HG03432 (cell line): ENCODE measurements at regions not wholly inside any gene's neighbourhood (a gene's known extent, or its start where the extent isn't known, plus 50 kb on each side); places are given as distances from the start of the nearest gene placed in this dataset.

ENCODE experiments used
- ATAC-seq: cut with Tn5 transposase; IDR thresholded peaks from one replicate; pipeline ENCODE4 v1.9.1; 2021; ENCODE audit warnings: mild to moderate bottlenecking, moderate library complexity; ENCODE audit not compliant: unreplicated experiment

GRCh38 chr11:116603728-116604323, 169.0 kb downstream of the BUD13 start:
- no peak for ATAC-seq

DNA sequence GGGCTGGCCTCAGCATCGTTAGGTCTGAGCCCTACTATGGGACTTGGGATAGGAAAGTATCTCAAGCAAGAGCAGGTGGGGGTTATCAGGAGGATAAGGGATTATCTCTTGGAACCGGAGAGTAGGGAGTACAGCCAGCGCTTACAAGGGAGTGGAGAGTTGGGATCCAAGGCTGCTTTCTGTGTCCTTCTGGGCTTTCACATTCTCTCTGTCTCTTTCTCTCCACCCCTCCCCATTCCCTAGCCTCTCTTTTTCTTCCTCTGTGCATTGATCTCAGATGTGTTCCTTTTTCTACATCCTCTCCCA, 170.2 kb downstream of the BUD13 start:
- no peak for ATAC-seq

DNA sequence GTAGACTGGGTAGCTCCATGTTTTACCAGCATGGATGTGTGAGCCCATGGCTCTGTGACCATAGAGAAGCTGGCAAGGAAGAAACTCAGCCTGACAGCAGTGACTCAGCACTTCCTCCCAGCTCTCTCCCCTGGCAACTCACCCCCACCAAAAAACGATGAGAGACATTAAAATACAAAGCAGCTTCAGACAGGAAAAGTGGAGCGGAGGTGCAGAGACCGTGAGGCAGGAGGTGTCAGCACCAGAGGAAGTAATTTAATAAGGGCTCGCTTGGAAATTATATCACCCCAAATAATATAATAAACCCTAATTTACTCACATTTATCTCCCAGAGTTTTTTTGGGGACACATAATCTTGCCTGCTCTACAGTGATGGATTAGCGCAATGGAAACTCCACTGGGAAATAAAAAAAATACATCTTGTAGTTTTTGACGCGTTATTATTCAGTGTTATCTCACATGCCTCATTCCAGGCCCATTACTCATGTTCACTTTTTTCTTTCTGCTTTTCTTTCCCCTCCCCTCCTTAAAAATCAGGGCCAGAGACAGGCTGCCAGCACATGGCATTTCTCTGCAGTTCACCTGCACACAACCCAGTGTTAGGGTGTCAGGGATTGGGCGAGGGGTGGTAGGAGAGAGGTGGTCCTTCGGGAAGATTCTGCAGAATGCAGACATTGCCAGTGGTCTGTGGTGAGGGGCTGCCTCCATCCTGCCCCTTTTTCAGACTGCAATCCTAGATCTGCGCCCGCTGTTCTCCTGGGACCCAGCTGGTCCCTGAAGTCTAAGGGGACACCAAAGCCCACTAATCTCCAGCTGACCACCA, 170.8 kb downstream of the BUD13 start:
- no peak for ATAC-seq

GRCh38 chr11:116600930-116601329, 171.9 kb downstream of the BUD13 start:
- no peak for ATAC-seq

DNA sequence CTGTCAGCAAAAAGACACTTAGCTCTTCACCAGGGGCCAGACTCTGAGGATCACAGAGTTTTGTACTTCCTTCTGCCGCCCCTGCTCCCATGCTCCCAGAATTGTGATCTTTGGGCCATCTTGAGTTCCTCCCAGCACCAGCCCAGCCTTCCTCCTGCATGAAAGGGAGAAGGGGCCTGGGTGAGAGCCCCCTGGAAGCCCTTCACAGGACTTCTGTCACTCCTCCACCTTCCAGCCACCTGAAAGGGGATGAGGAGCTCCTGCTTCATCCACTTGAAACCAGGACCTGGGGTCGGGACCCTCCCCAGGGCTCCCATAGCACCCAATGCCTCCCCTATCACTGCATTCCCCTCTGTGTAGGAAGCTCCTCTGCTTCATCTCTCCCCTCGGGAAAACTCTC, 174.2 kb downstream of the BUD13 start:
- no peak for ATAC-seq

- ATAC-seq: no peak
Measured at GRCh38 chr11:116598036-116598435, 174.8 kb downstream of the BUD13 start.

- ATAC-seq: no peak
Measured at GRCh38 chr11:116596346-116597260, 176.2 kb downstream of the BUD13 start.

GRCh38 chr11:116595305-116595880, 177.4 kb downstream of the BUD13 start:
- ATAC-seq: no peak

DNA sequence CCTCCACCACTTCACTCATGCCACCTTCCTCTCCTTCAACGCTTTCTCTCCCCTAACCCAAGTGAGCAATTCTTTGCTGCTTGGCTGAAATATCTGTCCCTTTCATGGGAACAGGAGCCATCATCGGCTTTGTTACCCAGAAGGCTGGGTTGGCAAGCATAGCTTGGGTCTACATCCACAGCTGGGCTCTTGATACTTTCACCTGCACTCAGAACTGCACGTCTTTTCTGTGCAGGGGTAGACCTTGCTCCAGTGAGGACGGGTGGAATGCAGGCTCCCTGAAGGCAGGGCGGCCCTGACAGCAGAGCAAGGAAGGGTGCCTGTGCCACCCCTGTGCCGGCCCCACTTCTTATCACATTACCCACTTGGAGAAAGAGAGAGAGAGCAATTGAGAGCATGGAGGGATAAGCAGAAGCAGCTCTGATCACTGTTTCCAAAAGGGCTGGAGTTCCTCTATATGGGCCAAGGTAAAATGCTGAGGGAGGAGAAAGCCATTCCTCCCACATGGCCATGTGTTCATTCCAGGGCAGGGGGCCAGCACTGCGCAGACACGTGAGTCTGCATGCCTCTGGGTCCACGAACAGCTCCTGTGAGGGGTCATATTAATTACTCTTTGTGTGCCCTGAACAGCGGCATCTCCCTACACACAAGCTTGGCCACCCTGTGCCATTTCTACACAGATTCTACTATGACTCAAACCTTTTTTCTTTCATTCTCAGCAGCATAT, 181.8 kb downstream of the BUD13 start:
- ATAC-seq: no peak

DNA sequence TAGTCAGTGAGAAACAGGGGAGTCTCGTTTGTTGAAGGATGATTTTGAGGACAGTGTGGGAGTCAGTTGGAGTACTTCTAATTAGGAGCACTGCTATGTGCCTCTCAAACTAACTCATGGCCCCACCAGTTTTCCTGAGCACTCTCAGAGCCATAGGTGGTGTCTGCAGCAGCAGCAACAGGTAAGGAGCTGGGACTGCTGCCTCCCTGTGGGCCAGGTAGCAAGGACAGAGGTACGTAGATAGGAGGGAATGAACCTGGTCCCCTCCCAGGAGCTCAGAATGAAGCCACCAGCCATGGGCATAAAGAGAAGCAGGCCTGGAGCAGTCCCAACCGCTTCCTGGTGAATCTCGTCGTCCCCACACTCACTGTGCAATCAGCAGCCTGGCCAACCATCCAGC, 183.4 kb downstream of the BUD13 start:
- no peak for ATAC-seq

DNA sequence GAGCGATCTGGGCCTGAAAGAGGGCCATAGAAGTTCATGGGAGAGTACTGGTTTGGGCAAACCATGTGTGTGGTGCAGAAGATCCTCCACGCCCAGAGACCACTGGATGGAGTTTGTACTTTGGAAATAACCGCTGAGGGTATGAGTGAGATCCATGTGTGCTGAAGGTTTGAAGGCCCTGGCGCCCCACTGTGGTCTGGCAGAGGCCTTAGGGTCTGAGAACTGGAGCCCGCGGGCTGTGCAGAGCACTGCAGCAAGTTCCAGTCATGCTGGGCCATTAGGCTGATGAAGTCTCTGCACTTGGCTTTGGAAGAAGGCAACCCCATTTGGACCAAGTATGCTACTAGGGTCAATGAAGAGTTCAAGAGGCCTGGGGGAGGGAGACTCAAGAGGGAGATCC, 186.4 kb downstream of the BUD13 start:
- ATAC-seq: no peak

DNA sequence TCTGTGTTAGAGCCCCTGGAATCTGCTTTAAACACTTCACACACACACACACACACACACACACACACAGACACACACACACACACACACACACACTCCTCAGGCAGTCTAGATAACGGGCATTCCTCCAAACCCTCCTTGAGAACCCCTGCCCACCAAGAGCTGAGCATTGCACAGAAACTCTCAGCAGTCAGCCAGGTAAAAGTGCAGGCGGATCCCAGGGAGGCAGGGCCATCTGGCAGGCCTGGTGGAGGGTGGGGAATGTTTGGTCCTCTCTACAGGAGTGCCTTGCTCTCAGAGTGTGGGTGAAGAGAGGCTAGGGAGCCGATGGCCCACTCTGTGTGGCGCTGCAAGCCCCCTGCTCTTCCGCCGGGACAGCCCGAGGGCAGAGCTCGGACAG, 190.2 kb downstream of the BUD13 start:
- ATAC-seq: no peak

DNA sequence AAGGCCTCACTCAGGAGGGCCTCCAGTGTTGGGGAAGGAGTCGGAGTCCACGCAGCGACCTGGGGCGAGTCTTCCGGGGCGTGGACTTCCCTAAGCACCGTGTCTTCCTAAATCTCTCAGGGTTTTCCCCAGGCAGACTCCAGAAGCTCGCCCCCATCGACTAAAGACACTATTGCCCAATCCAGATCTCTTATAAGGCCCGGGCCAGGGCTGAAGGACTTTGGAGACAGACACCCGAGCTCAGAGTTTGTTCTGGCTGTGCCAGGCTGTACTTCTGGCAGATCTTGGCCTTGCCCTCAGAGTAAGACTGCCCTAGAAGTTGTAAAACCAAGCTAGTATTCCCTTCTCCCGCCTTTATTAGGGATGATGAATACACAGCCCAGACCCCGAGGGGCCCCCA, 191.4 kb downstream of the BUD13 start:
- no peak for ATAC-seq

- no peak for ATAC-seq
Measured at GRCh38 chr11:116580799-116581198, 192.0 kb downstream of the BUD13 start.

- no peak for ATAC-seq
Measured at GRCh38 chr11:116579857-116580727, 192.7 kb downstream of the BUD13 start.

- no peak for ATAC-seq
Measured at GRCh38 chr11:116579031-116579653, 193.6 kb downstream of the BUD13 start.

- ATAC-seq: no peak
Measured at GRCh38 chr11:116577956-116578355, 194.8 kb downstream of the BUD13 start.

GRCh38 chr11:116577273-116577672, 195.5 kb downstream of the BUD13 start:
- no peak for ATAC-seq

DNA sequence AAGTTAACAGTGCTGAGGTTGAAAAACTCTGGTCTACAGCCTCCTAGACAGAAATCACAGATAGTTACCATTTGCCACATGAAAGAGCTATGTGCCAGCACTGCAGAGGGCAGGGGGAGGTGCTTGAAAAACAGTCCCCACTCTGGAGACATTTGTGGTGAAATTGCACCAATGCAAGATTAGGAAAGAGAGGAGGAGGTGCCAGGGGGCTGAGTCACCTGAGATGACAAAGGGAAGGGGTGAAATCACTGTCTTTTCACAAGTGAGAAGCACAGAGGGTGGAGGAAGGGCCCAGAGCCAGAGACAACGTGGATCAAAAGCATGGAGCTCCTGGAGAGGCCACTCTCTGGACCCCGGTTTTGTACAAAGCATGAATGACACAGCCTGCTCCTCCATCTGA, 196.3 kb downstream of the BUD13 start:
- no peak for ATAC-seq
